ENCODE measurements at regions not wholly inside any gene's neighbourhood (a gene's known extent, or its start where the extent isn't known, plus 50 kb on each side); places are given as distances from the start of the nearest gene placed in this dataset.

DNA sequence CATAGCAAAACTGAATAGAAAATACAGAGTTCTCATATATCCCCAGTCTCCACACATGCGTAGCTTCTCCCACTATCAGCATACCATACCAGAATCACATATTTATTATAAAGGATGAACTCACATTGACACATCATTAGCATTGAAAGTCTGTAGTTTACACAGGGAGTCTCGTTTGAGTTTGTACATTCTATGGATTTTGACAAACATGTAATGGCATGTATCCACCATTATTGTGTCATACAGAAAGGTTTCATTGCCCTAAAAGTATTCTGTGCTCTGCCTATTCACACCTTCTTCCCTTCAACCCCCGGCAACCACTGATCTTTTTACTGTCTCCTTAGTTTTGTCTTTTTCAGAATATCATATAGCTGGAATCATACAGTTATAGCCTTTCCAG is 562.4 kb downstream of the KCTD8 start:
- TF ChIP-seq, protein P1, sequence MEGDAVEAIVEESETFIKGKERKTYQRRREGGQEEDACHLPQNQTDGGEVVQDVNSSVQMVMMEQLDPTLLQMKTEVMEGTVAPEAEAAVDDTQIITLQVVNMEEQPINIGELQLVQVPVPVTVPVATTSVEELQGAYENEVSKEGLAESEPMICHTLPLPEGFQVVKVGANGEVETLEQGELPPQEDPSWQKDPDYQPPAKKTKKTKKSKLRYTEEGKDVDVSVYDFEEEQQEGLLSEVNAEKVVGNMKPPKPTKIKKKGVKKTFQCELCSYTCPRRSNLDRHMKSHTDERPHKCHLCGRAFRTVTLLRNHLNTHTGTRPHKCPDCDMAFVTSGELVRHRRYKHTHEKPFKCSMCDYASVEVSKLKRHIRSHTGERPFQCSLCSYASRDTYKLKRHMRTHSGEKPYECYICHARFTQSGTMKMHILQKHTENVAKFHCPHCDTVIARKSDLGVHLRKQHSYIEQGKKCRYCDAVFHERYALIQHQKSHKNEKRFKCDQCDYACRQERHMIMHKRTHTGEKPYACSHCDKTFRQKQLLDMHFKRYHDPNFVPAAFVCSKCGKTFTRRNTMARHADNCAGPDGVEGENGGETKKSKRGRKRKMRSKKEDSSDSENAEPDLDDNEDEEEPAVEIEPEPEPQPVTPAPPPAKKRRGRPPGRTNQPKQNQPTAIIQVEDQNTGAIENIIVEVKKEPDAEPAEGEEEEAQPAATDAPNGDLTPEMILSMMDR (conservative IDR thresholded peaks at IDR 0.05; ENCODE audit: low read length) = no peak
- TF ChIP-seq EZH2phosphoT487 (IDR thresholded peaks at IDR 0.05; ENCODE audit: borderline replicate concordance, low read depth, low read length) = no peak
